HG03064 (cell line): ENCODE measurements at regions not wholly inside any gene's neighbourhood (a gene's known extent, or its start where the extent isn't known, plus 50 kb on each side); places are given as distances from the start of the nearest gene placed in this dataset.
"Not testable (repeated sequence)": the region's sequence is repeated elsewhere in the genome, so short reads cannot be mapped to it uniquely, and the experiment has no call there.

Source experiments
- ATAC-seq: cut with Tn5 transposase; IDR thresholded peaks from one replicate; pipeline ENCODE4 v1.9.1; 2021; ENCODE audit warnings: low read depth; ENCODE audit not compliant: unreplicated experiment

GRCh38 chr10:64846700-64847099, 1325.5 kb downstream of the REEP3 start:
- ATAC-seq = no peak

DNA sequence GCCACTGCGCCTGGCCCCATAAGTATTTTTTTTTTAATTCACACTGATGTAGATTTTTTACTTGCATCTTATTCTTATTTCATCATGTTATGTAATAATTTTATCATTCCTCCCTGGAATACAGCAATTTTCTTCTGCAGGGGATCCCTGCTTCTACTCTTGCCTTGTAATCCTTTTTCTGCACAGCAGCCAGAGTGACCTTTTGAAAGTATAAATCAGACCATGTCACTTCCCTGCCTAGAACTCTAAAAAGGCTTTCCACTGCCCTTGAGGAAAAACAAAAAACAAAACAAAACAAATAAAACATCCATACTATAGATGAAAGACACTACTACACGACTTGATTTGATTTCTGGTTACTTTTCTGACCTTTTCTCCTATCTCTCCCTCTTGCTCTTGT, 1334.7 kb downstream of the REEP3 start:
- no peak for ATAC-seq

- no peak for ATAC-seq
Observed at GRCh38 chr10:64859911-64860310, 1338.7 kb downstream of the REEP3 start.

DNA sequence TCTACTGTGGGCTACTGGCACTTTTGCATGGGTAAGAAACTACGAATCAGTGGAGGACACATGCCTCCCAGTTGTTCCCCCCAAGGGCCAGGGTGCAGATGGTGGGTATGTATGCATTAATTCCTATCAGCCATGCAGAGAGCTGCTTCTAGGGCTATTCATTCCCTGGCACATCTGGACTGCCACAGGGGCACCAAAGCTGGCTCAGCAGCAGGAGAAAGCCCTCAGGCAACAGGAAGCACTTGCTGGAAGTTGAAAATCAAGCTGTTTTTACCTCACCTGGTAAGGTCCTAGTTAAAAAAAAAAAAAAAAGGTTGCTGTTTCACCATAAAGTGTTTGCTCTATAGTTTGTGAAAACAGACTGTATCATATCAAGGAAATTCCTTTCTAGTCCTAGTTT, 1342.6 kb downstream of the REEP3 start:
- no peak for ATAC-seq

GRCh38 chr10:64867501-64867962, 1346.3 kb downstream of the REEP3 start:
- ATAC-seq = no peak

- ATAC-seq = no peak
Observed at GRCh38 chr10:64873088-64873487, 1351.9 kb downstream of the REEP3 start.

GRCh38 chr10:64873959-64874358, 1352.8 kb downstream of the REEP3 start:
- no peak for ATAC-seq

DNA sequence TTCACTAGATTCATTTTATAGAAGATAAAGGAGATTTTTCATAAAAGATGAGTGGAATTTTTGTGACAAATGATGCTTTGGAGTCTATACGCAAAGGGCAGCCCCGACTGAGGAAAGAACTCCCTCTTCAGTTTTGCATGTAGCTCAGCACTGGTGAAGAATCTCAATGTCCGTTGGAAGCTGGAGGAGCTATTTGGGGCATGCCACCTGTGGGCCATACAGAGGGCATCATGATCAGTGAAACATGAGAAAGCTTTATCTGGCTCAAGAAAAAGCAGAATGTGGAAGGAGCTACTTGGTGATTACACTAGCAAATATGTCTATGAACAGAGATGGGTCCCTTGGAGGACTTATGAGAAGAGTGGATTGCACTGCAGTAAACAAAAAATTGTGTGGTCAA, 1359.3 kb downstream of the REEP3 start:
- no peak for ATAC-seq

- no peak for ATAC-seq
Observed at GRCh38 chr10:64881257-64881656, 1360.1 kb downstream of the REEP3 start.

- no peak for ATAC-seq
Observed at GRCh38 chr10:64896582-64896981, 1375.4 kb downstream of the REEP3 start.

DNA sequence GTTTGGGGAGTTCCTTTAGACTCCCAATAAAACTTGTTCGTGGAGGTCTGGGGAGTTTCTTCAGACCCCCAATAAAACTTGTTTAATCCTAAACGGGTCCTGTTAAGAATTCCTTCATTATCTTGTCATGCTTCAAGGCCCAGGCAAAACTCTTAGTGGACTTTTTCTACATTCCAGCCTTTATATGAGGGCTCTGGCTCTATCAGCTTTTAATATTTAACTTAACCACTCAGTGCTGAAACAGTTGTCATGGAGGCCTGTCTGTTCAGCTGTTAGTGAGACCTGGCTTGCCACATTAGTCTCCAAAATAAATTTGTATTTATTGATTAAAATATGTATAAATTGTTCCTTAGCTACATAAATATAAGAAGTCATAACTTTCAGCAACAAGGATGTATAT, 1385.1 kb downstream of the REEP3 start:
- not testable (repeated sequence) for ATAC-seq

- not testable (repeated sequence) for ATAC-seq
Observed at GRCh38 chr10:64924306-64924705, 1403.1 kb downstream of the REEP3 start.

DNA sequence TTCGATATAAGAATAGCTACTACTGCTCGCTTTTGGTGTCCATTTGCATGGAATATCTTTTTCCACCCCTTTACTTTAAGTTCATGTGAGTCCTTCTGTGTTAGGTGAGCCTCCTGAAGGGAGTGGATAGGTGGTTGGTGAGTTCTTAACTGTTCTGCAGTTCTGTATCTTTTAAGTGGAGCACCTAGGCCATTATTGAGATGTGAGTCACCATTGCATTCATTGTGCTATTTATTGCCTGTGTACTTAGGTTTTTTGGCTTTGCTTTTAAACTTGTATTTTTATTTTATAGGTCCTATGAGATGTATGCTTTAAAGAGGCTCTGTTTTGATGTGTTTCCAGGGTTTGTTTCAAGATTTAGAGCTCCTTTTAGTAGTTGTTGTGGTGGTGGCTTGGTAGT, 1430.8 kb downstream of the REEP3 start:
- ATAC-seq = no peak

GRCh38 chr10:64956441-64956840, 1435.2 kb downstream of the REEP3 start:
- ATAC-seq = no peak

DNA sequence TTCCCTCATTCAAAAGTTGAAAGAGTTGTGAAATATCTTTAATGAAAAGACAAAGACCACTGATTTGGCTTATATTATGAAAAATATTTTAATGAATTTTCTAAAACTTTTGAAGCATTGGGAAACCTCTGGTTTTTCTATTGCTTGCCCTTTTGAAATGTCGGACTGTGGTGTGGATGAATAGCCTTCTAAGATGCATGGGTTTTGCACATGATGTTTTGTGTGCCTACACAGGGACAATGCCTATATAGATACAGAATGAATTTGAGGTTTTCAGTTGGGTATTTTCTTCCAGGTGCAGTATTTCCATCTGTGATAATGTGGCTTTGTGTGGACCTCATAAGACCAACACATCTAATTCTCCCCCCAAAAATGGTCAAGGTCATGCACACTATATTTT, 1437.9 kb downstream of the REEP3 start:
- no peak for ATAC-seq

GRCh38 chr10:64959883-64960282, 1438.7 kb downstream of the REEP3 start:
- ATAC-seq = no peak

DNA sequence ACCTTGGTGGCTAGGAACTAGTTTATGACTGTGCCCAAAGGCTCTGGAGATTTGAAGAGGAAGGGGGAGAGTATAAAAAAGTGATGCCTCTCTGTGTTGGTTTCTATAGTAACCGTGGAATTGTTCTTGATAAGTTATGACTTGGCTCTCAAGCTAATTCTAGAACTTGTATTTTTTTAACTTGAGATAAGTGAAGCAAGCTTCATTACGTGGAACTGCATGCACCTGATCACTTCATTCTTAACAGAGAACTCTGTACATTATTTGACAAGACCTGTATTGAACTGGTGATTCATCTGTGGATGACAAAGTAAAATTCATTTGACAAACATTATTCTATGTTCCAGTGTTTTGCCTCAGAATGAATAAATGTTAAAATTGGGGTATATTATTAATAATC, 1452.2 kb downstream of the REEP3 start:
- ATAC-seq = no peak

- ATAC-seq = no peak
Observed at GRCh38 chr10:64976150-64976549, 1454.9 kb downstream of the REEP3 start.

GRCh38 chr10:64977915-64978314, 1456.7 kb downstream of the REEP3 start:
- ATAC-seq = no peak

DNA sequence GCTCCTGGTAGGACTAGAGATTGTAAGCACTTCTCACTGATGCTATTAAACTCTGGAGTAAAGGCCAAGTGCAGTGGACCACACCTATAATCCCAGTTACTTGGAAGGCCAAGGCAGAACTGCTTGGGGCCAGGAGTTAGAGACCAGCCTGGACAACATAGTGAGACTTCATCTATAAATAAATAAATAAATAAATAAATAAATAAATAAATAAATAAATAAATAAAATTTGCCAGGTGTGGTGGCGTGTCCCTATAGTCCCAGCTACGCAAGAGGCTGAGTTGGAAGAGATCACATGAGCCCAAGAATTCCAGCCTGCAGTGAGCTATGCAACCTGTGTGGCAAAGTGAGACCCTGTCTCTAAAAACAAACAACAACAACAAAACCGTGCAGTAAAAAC, 1475.7 kb downstream of the REEP3 start:
- ATAC-seq = no peak

- no peak for ATAC-seq
Observed at GRCh38 chr10:65010845-65011244, 1489.6 kb downstream of the REEP3 start.

DNA sequence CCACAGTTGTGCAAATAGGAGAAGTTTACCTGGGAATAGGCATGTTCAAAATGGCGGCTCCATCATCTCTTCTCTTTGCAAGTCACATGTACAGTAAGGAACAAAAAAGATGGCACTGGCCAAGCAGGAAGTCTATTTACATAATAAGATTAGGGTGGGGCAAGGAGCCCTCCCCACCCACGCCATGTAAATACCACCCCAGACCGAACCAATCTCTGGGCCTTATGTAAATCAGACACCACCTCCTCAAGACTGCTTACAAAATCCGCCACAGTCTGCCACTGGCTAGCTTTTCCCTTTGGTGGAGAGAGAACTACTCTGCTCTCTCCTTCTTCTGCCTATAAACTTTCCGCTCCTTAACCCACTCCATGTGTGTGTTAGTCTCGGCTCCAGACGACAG, 1496.3 kb downstream of the REEP3 start:
- ATAC-seq = no peak

DNA sequence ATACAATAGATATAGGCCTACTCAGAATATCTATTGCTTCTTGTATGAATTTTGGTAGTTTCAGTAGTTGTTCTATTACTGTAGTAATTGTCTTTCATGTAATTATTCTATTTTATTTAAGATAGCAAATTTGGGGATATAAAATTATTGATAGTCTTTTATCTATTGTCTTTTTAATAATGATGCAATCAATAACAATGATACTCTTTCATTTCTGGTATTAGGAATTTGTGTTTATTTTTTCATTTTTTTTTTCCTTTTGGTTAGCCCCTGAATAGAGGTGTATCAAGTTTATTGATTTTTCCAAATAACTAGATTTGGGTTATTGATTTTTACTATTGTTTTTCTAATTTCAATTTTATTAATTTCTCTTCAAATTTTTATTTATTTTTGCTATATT, 1503.7 kb downstream of the REEP3 start:
- ATAC-seq = no peak
